CD14-positive monocyte (primary cell): ENCODE measurements at regions not wholly inside any gene's neighbourhood (a gene's known extent, or its start where the extent isn't known, plus 50 kb on each side); places are given as distances from the start of the nearest gene placed in this dataset.

Experiments used
- DNase-seq, 3 donors: peaks; one replicate each; pipeline ENCODE4 v3.0.0-alpha.2; 2011 to 2022
- H2AFZ ChIP-seq: 2 replicates; pipeline ENCODE4 v1.6.0; 2012; ENCODE audit warnings: mild to moderate bottlenecking, low read depth, low read length, inconsistent platforms; ENCODE audit not compliant: insufficient read depth, poor library complexity, severe bottlenecking
- H3K27ac ChIP-seq, 2 donors: 1 replicate in 1 of 2; 2 replicates in 1 of 2; pipeline ENCODE4 v1.5.1; 2012 to 2013; ENCODE audit warnings: low read length in 2 of 2, control low read depth in 1 of 2, inconsistent platforms in 1 of 2, low read depth in 1 of 2, mild to moderate bottlenecking in 1 of 2
- H3K27me3 ChIP-seq, 2 donors: one replicate each; pipeline versions ENCODE4 v1.6.0 to v1.6.1; 2011 to 2013; ENCODE audit warnings: low read length in 2 of 2; ENCODE audit not compliant: control insufficient read depth in 2 of 2, insufficient read depth in 2 of 2
- H3K36me3 ChIP-seq, 2 donors: replicated peaks in 1 of 2; 1 replicate in 1 of 2; 2 replicates in 1 of 2; pipeline versions ENCODE4 v1.5.1 to v1.6.1; 2012 to 2013; ENCODE audit warnings: low read length in 2 of 2, control low read depth in 1 of 2, inconsistent platforms in 1 of 2, mild to moderate bottlenecking in 1 of 2; ENCODE audit not compliant: insufficient read depth in 2 of 2, control insufficient read depth in 1 of 2
- H3K4me1 ChIP-seq, 2 donors: 1 replicate in 1 of 2; 2 replicates in 1 of 2; pipeline versions ENCODE4 v1.5.1 to v1.6.1; 2012 to 2013; ENCODE audit warnings: low read length in 2 of 2, control low read depth in 1 of 2, inconsistent platforms in 1 of 2, mild to moderate bottlenecking in 1 of 2, moderate library complexity in 1 of 2; ENCODE audit not compliant: insufficient read depth in 2 of 2, control insufficient read depth in 1 of 2
- H3K4me2 ChIP-seq: replicated peaks from 2 replicates; pipeline ENCODE3; 2012; ENCODE audit warnings: low read length, moderate library complexity, mild to moderate bottlenecking; ENCODE audit not compliant: poor library complexity, severe bottlenecking; ENCODE audit errors: extremely low read depth
- H3K4me3 ChIP-seq, 3 experiments: fragments of 200-600 bp in 1 of 3; sonication (generic) in 1 of 3; replicated peaks in 1 of 3; 1 replicate in 2 of 3; 2 replicates in 1 of 3; pipeline ENCODE4 v1.5.1; 2011 to 2013; ENCODE audit warnings: low read length in 3 of 3, mild to moderate bottlenecking in 3 of 3, control low read depth in 2 of 3, low read depth in 2 of 3, inconsistent platforms in 1 of 3, moderate library complexity in 1 of 3
- H3K79me2 ChIP-seq: 2 replicates; pipeline ENCODE4 v1.6.0; 2012; ENCODE audit warnings: mild to moderate bottlenecking, control low read depth, inconsistent platforms, low read length, moderate library complexity; ENCODE audit not compliant: insufficient read depth
- H3K9ac ChIP-seq: 2 replicates; pipeline ENCODE4 v1.6.0; 2017; ENCODE audit warnings: low read length, mild to moderate bottlenecking; ENCODE audit not compliant: insufficient read depth, poor library complexity, severe bottlenecking
- H3K9me3 ChIP-seq, 2 donors: replicated peaks in 1 of 2; 1 replicate in 1 of 2; 2 replicates in 1 of 2; pipeline versions ENCODE4 v1.5.1 to v1.6.1; 2012 to 2013; ENCODE audit warnings: low read length in 2 of 2, control low read depth in 1 of 2; ENCODE audit not compliant: control insufficient read depth in 1 of 2, insufficient read depth in 1 of 2
- H4K20me1 ChIP-seq: 2 replicates; pipeline ENCODE4 v1.6.0; 2012; ENCODE audit warnings: mild to moderate bottlenecking, low read length, control low read depth, moderate library complexity; ENCODE audit not compliant: insufficient read depth
- H3K27ac Mint-ChIP-seq, 7 donors: one replicate each; pipeline ENCODE4 v1.8.0; 2020; ENCODE audit warnings: mild to moderate bottlenecking in 7 of 7, mixed read lengths in 7 of 7, moderate library complexity in 6 of 7, inconsistent platforms in 2 of 7
- H3K27me3 Mint-ChIP-seq, 3 donors: one replicate each; pipeline ENCODE4 v1.8.0; 2021 to 2022; ENCODE audit warnings: low read depth in 3 of 3, mild to moderate bottlenecking in 3 of 3, mixed read lengths in 3 of 3, moderate library complexity in 3 of 3, inconsistent platforms in 1 of 3
- H3K36me3 Mint-ChIP-seq, 2 donors: one replicate each; pipeline ENCODE4 v1.8.0; 2020; ENCODE audit warnings: mixed read lengths in 2 of 2, inconsistent platforms in 1 of 2, mild to moderate bottlenecking in 1 of 2
- H3K4me1 Mint-ChIP-seq: one replicate; pipeline ENCODE4 v1.8.0; 2020; ENCODE audit warnings: mild to moderate bottlenecking, mixed read lengths
- H3K4me3 Mint-ChIP-seq, 2 donors: one replicate each; pipeline ENCODE4 v1.8.0; 2020; ENCODE audit warnings: mild to moderate bottlenecking in 2 of 2, mixed read lengths in 2 of 2, moderate library complexity in 1 of 2
- H3K9me3 Mint-ChIP-seq, 7 donors: one replicate each; pipeline ENCODE4 v1.8.0; 2020 to 2022; ENCODE audit warnings: mixed read lengths in 7 of 7, mild to moderate bottlenecking in 6 of 7, moderate library complexity in 6 of 7, inconsistent platforms in 2 of 7
- WGBS: methylation state at CpG from one replicate; pipeline ENCODE4 v1.1.5; 2013; ENCODE audit warnings: missing lambda C conversion rate; ENCODE audit not compliant: insufficient coverage; 5-methylcytosine and 5-hydroxymethylcytosine counted together
- intact Hi-C, 2 donors: fragments of 100-400 bp; cut with micrococcal nuclease; formaldehyde crosslinking; loops; one replicate each; pipeline versions ENCODE4 v1.15.0 to v1.15.1; 2023
- TF ChIP-seq, protein P1 (sequence below): fragments of 200-600 bp; IDR thresholded peaks from one replicate; pipeline ENCODE4 v1.8.0; 2022; ENCODE audit warnings: antibody characterized with exemption, mild to moderate bottlenecking

DNA sequence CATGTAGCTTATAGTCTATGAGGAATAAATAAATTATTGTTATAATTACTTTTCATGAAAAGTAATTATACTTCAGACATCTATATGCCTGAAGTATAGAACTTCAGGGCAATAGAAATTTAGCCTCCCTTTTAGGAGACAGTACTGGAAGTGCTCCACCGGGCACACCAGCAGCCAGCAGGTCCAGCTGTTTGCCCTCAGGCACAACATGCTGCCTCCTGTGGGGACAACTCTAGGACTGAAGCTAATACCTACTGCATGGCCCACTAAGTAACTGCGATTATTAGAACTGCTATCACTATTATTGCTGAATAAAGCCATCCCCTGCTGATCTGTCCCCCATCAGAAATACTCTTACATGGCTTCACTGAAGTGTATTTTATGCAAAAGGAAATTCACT is 329.6 kb downstream of the MED10 start:
- intact Hi-C loops: no loop called here
- Histone ChIP-seq H3K4me3 (no peak overlapping the region), H3K9me3 (no peaks in the 10 kb centered on the region), H3K4me1 (no peaks in the 10 kb centered on the region), H3K36me3 (no peaks in the 10 kb centered on the region), H3K79me2 (no peaks in the 10 kb centered on the region), H2AFZ (no peak overlapping the region), H3K4me2 (no peak overlapping the region), H3K27ac (no peak overlapping the region), H4K20me1 (no peaks in the 10 kb centered on the region), H3K27me3 (no peaks in the 10 kb centered on the region), H3K9ac (no peak overlapping the region)
- Mint-ChIP-seq H3K27me3 (peaks cover 0 to 2% (median 0%) of the 10 kb centered on the region in 3 donors), H3K36me3 (no peaks in the 10 kb centered on the region), H3K9me3 (peaks cover 0 to 3% (median 2%) of the 10 kb centered on the region in 7 donors), H3K27ac (no peak overlapping the region), H3K4me3 (no peak overlapping the region), H3K4me1 (no peaks in the 10 kb centered on the region)
- TF ChIP-seq, protein P1, sequence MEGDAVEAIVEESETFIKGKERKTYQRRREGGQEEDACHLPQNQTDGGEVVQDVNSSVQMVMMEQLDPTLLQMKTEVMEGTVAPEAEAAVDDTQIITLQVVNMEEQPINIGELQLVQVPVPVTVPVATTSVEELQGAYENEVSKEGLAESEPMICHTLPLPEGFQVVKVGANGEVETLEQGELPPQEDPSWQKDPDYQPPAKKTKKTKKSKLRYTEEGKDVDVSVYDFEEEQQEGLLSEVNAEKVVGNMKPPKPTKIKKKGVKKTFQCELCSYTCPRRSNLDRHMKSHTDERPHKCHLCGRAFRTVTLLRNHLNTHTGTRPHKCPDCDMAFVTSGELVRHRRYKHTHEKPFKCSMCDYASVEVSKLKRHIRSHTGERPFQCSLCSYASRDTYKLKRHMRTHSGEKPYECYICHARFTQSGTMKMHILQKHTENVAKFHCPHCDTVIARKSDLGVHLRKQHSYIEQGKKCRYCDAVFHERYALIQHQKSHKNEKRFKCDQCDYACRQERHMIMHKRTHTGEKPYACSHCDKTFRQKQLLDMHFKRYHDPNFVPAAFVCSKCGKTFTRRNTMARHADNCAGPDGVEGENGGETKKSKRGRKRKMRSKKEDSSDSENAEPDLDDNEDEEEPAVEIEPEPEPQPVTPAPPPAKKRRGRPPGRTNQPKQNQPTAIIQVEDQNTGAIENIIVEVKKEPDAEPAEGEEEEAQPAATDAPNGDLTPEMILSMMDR: no peak
- DNase-seq: no peak
- WGBS: 75% methylated on average over 1 of the region's 2 CpGs

DNA sequence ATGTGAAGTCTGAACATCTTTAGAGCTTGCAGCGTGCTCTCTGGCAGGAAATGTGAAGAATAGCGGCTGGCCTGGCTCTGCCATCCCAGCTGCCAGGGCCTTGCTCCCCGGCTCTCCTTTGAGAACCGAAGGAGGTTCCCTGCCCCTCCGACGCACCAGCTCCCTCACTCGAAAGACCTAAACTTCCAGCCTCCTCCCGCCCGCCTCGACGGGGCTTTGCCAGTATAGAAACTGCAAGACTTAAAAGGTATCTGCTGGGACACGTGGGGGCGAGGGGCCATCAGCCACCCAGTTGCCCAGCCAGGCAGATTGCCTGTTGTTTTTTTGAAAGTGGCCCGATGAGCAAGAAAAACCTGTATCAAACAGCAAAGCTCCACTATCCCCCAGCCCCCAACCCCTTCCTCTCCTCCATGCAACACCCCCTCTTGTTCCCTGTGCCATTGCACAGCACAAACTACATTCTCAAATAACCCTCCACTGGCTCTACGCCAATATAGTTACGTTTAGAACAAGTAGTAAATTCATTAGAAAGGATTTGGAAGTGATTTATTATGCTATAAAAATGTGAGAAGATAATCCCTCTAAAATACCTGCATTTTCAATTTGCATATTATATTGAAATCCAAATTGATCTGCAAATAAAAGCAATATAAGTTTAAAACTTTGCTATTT is 331.9 kb downstream of the MED10 start:
- Mint-ChIP-seq H3K27ac (no peak overlapping the region), H3K36me3 (no peaks in the 10 kb centered on the region), H3K4me1 (no peaks in the 10 kb centered on the region), H3K27me3 (peaks cover 0 to 2% (median 0%) of the 10 kb centered on the region in 3 donors), H3K9me3 (peaks cover 0 to 3% (median 0%) of the 10 kb centered on the region in 7 donors), H3K4me3 (no peak overlapping the region)
- no peak overlapping the region for H3K27ac ChIP-seq
- H4K20me1 ChIP-seq: no peaks in the 10 kb centered on the region
- H2AFZ ChIP-seq: no peak overlapping the region
- H3K9ac ChIP-seq: no peak overlapping the region
- DNase-seq: no peak
- H3K79me2 ChIP-seq: no peaks in the 10 kb centered on the region
- H3K4me3 ChIP-seq: no peak overlapping the region
- intact Hi-C loops: no loop called here
- H3K36me3 ChIP-seq: no peaks in the 10 kb centered on the region
- H3K9me3 ChIP-seq: no peaks in the 10 kb centered on the region
- TF ChIP-seq, protein P1: no peak
- H3K27me3 ChIP-seq: no peaks in the 10 kb centered on the region
- H3K4me1 ChIP-seq: no peaks in the 10 kb centered on the region
- WGBS: 79% methylated on average over 14 of the region's 16 CpGs
- no peak overlapping the region for H3K4me2 ChIP-seq
